Right kidney (tissue), 1 donor: ENCODE measurements at regions not wholly inside any gene's neighbourhood (a gene's known extent, or its start where the extent isn't known, plus 50 kb on each side); places are given as distances from the start of the nearest gene placed in this dataset.

Experiments
- DNase-seq: peaks from one replicate; pipeline ENCODE4 v3.0.0-alpha.2; 2016

GRCh38 chr11:24070435-24070834 lies 426.4 kb upstream of the LUZP2 start:
- no peak for DNase-seq

DNA sequence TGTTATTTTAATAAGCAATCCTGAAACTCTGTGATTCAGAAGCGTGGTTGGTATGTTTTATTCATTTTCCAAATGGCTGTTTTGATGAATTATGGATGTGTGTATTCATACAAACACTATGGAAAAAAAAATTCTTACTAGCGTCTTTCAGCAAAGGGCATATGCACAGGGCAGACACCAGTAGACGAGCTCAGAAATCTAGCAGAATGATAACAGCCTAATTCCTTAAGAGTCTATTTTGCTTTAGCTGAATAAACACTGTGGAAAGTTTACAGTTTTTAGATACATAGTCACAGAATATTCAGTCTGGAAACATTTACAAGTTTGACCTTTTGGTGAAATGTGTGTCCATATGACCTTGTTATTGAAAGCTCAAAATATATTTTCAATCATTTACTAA lies 418.8 kb upstream of the LUZP2 start:
- DNase-seq: no peak

DNA sequence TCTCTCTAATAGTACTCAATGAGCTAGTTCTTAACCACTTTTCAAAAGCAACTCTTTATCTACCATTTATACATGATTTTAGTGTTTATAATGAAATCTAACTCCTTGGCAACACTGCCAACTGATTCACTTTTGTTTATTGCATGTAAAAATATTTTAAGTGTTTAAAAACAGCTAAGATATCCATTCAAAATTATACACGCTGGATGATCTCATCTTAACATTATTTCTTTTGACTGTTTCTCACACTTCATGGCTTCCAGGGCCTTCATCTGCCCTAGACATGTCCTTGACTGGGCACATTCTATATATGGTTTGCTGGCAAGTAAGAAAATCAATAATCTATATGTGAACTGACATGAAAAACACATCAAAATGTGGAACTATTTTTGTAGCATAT lies 414.6 kb upstream of the LUZP2 start:
- DNase-seq: no peak

GRCh38 chr11:24082860-24083259 lies 414.0 kb upstream of the LUZP2 start:
- no peak for DNase-seq

GRCh38 chr11:24084956-24085355 lies 411.9 kb upstream of the LUZP2 start:
- no peak for DNase-seq

DNA sequence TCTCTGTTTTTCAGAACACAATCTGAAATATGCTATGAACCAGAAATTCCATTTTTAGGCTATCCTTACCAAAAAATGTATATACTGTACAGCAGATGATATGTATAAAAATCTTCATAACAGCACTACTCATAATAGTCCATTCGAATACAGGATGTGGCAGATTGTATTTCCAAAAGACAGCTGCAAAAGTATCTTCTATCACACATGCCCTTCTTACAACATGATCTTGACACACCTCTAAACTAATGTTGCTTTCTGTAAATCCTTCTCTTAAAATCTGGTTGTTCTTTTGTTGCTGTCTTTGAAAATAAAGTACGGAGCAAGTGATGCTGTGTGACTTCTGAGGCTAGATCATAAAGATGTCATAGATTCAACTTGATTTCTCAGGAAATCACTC lies 409.9 kb upstream of the LUZP2 start:
- no peak for DNase-seq

GRCh38 chr11:24091594-24091993 lies 405.3 kb upstream of the LUZP2 start:
- DNase-seq: no peak

- DNase-seq: peak; percentile 4
Measured at GRCh38 chr11:24093375-24093774, 403.5 kb upstream of the LUZP2 start.

- DNase-seq: no peak
Measured at GRCh38 chr11:24108609-24109008, 388.2 kb upstream of the LUZP2 start.

DNA sequence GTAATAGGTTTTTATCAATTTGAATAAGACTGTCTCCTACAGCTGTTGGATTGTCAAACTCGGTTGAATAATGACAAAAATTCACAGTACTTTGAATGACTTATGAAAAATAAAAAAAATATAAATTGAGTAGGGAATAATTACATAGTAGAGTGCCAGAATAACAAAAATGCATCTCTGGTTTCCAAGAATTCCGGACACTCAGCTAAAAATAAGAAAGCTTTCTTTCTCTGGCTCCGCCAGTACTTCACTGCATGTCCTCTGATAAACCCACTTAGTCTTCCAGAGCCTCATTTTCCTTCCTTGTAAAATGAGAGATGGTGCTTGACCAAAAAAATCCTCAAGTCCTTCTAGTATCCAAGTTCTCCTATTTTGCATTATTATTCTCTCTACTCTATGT lies 374.6 kb upstream of the LUZP2 start:
- DNase-seq: no peak

- no peak for DNase-seq
Measured at GRCh38 chr11:24124876-24125275, 372.0 kb upstream of the LUZP2 start.

DNA sequence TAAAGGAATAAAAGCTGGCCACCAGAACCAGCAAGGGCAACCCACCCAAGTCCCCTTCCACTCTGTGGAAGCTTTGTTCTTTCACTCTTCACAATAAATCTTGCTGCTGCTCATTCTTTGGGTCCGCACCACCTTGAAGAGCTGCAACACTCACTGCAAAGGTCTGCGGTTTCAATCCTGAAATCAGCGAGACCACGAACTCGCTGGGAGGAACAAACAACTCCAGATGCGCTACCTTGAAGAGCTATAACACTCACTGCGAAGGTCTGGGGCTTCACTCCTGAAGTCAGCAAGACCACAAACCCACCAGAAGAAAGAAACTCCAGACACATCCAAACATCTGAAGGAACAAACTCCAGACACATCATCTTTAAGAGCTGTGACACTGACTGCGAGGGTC lies 365.2 kb upstream of the LUZP2 start:
- DNase-seq: no peak

- no peak for DNase-seq
Measured at GRCh38 chr11:24132471-24132870, 364.4 kb upstream of the LUZP2 start.

DNA sequence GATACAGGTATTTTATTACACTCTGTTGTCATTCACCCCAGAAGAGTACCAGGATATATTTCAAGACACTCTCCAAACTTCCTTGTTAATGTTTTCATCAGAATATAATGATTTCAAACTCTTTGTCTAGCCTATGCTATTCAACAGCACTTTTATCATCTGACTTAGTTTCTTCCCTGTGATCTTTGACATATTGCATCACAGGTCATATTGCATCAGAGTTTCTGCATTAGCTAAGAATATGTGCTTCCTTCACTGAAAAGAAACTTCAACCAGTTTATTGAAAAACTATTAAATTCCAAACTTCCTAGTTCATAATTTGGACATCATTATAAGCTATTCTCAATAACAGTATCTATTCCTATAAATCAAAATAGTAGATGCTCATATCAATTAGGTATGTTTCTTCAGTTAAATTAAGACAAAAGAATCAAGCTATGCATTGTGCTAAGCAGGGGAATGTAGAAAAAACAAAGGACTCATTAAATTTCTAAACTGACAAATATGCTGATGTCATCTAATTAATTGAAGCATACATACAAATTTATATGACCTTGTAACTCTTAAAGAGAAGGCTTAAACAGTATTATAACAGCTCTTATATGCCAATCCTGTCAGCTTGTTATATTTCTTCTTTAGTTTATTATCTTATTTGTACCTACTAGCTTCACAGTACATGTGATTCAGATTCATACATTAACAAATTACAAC lies 361.8 kb upstream of the LUZP2 start:
- DNase-seq: no peak

- no peak for DNase-seq
Measured at GRCh38 chr11:24142062-24142461, 354.8 kb upstream of the LUZP2 start.

GRCh38 chr11:24145411-24145810 lies 351.4 kb upstream of the LUZP2 start:
- no peak for DNase-seq

- DNase-seq: no peak
Measured at GRCh38 chr11:24153337-24153736, 343.5 kb upstream of the LUZP2 start.

DNA sequence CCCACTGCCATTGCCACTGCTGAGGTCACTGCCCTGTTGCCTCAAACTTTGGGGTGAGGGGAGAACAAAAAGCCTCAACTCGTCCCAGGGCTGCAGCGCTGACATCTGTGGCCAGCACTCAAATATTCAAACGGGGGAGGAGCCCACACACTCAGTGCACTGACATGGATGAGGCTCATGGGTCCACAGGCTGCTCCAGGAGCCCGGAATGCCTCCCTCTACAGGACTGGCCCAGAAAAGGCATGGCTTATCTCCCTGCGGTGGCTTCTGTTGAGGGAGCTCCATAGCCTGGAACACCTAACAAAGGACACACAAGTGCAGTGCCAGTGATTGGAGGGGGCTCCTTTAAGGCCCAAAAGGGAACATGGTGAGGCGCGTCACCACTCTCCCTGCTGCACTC lies 341.1 kb upstream of the LUZP2 start:
- DNase-seq: no peak

GRCh38 chr11:24157316-24157715 lies 339.5 kb upstream of the LUZP2 start:
- no peak for DNase-seq

- DNase-seq: no peak
Measured at GRCh38 chr11:24161587-24161986, 335.3 kb upstream of the LUZP2 start.

- DNase-seq: no peak
Measured at GRCh38 chr11:24163146-24163545, 333.7 kb upstream of the LUZP2 start.

- no peak for DNase-seq
Measured at GRCh38 chr11:24163841-24164240, 333.0 kb upstream of the LUZP2 start.

DNA sequence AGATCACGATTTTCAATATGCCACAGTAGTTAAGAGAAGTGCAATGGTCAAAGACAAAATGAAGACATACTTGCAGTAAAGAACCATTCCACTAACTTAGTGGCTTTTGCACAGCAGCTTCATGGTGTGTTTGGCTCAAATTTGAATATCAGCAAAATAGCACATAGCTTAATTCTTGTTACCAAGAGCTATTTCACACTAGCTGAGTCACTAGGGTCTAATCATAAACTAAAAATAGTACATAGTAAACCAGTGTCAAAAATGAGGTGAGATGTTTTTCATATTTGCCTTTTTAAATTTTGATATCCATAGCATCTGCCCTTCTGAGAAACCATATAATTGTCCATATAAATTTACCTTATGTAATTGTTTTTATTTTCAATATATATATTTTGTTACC lies 325.0 kb upstream of the LUZP2 start:
- no peak for DNase-seq

GRCh38 chr11:24181395-24182047 lies 315.3 kb upstream of the LUZP2 start:
- DNase-seq: no peak
